ENCODE measurements at regions not wholly inside any gene's neighbourhood (a gene's known extent, or its start where the extent isn't known, plus 50 kb on each side); places are given as distances from the start of the nearest gene placed in this dataset.
"Not testable (repeated sequence)": the region's sequence is repeated elsewhere in the genome, so short reads cannot be mapped to it uniquely, and the experiment has no call there.

DNA sequence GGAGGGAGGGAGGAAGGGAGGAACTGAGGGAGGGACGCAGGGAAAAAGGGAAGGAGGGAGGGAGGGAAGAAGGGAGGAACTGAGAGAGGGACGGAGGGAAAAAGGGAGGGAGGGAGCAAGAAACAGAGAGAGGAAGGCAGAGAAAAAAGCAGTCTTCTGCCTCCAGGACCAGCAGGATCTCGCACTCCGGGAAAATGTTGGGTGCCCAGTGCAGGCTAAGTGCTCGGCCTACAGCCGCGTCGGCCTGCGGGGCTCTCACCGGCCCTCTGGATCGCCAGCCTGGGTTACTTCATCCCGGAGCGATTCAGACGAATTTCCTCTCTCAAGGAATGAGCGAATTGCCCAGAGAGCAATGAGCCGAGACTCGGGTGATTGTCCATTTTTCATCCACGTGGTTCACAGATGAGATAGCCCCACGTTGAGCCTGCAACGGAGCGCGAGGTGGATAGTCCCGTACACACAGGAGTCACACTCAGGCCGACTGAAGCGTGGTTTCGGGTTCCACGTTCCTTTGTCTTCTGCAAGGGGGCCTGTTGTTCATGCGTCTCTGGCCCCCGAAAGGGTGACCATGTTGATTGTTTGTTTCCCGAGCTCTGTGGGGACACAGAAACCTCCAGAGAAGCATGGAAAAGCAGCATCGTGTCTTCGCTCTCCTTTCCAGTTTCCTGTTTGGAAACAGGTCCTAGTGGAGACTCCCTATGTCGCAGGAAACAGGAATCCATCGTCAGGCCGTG, 1937.1 kb upstream of the DEFB115 start:
- DNase-seq (ENCODE audit: low spot score): not testable (repeated sequence)

DNA sequence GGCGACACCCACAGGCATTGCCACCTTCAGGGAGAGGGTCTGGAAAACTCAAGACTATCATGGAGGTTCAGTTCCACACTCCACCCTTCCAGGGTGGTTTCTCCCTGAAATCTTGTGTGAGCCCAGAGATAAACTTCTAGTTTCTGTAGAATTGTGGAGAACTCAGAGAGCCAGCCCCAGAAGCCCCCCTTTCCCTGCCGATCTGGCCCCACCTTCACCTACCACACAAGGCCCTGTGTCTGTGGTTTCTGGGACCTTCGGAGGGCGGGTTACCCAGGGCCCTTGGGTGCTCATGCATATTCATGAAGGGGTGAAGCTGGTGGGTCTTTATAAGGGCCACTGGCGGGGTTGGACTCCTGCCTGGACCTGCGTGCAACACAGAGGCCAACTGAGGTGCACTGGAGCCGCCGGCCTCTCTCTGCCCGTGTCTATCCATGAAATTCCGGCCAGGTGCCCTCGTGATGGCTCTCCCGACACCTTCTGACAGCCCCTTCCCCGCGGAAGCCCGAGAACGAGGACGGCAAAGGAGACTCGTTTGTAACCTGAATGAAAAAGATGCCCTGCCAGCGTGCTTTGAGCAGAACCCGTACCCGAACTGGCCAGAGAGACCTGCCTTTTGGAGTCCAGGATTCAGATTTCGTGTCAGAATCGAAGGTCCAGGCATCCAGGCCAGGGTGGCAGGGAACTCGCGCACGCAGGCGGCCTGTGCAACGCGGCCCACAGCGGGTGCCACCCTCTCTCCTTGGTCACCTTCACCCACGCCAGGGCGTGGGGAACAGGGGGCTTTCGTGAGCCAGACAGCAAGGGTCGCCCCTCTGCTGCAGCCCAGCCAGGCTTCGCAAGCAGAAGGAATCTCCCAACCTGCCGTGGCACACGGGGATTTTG, 1933.6 kb upstream of the DEFB115 start:
- not testable (repeated sequence) for DNase-seq (ENCODE audit: low spot score)

DNA sequence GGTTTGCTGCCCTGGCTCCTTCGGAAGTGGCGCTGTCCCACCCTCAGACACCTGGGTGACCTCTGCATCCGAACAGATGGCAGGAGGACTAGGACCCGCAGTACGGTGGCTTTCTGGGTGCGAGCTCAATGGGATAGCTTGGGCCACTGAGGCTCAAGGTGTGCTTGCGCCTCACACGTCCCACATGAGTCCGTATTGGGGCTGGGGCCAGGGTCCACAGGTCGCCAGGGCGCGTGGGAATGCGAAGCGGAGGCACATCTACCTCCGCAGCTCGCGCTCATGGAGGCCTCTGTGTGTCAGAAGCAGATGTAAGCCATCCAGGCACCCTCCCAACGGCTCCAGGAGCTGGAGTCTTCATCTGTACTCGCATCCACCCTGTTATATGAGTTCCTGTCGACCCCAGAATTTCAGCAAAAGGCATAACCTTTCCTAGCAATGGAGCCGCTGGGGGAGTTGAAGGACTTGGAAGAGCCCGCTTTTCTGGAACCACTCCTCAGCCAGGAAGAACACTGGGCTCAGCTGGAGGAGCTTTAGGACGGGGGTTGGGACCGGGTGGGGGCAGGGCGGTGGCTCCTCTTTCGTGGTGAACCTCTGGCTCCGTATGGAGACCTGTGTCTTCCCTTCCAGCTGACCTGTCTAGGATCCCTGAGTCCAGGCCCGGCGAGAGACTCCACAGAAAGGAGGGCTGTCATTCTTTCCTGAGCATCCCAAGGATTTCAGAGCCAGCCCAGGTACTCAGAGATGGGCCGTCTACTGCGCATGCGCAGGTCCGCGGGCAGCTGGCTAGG, 1932.8 kb upstream of the DEFB115 start:
- DNase-seq (ENCODE audit: low spot score): not testable (repeated sequence)

DNA sequence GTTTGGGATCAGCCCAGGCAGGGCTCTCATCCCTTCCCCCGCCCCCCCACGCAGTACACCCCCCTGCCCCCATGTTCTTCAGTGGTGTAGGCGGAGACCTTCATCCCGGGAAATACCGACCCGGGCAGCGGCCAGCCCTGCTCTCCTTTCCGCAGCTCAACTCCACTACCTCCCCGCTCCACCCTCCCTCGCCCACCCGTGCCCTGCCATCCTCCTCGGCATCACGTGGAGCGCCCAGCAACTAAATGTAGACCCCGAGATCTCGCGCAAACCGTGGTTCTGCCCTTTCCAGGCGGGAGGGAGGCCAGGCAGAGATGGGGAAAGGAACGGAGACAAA, 1932.2 kb upstream of the DEFB115 start:
- DNase-seq (ENCODE audit: low spot score): no peak

DNA sequence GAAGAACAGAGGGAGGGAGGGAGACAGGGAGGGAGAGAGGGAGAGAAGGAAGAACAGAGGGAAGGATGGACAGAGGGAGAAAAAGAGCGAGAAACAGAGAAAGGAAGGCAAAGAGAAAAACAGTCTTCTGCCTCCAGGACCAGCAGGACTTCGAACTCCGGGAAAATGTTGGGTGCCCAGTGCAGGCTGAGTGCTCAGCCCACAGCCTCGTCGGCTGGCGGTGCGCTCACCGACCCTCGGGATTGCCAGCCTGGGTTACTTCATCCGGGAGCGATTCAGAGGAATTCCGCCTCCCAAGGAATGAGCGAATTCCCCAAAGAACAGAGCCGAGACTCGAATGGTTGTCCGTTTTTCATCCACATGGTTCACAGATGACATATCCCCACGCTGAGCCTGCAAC, 1931.7 kb upstream of the DEFB115 start:
- not testable (repeated sequence) for DNase-seq (ENCODE audit: low spot score)

DNA sequence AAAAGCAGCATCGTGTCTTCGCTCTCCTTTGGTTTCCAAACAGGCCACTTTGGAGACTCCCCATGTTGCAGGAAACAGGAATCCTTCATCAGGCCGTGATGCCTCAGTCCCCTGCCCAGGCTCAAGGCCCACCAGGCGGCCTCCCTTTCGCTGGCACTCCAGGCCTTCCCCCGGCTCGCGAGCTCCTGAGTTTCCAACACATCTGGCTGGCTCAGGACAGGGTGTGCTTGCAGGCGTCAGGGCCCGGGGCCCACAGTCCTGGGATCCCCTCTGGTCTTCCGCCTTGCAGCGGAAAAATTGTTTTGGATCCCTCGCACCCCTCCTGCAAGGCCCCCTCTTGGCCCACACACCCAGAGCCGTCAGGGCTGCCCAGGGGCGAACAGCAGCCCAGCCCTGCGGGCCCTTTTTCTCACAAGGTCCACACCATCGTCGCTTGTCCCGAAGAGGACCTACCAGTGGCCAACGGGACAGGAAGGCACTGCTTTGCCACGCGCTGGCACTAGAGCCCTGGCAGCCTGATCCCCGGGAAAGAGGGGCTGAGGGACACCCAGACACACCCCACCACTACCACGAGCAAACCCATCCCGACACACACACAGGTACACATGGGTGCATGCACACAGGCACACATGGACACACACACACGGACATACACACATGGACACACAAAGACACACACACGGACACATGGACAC, 1930.9 kb upstream of the DEFB115 start:
- no peak for DNase-seq (ENCODE audit: low spot score)

DNA sequence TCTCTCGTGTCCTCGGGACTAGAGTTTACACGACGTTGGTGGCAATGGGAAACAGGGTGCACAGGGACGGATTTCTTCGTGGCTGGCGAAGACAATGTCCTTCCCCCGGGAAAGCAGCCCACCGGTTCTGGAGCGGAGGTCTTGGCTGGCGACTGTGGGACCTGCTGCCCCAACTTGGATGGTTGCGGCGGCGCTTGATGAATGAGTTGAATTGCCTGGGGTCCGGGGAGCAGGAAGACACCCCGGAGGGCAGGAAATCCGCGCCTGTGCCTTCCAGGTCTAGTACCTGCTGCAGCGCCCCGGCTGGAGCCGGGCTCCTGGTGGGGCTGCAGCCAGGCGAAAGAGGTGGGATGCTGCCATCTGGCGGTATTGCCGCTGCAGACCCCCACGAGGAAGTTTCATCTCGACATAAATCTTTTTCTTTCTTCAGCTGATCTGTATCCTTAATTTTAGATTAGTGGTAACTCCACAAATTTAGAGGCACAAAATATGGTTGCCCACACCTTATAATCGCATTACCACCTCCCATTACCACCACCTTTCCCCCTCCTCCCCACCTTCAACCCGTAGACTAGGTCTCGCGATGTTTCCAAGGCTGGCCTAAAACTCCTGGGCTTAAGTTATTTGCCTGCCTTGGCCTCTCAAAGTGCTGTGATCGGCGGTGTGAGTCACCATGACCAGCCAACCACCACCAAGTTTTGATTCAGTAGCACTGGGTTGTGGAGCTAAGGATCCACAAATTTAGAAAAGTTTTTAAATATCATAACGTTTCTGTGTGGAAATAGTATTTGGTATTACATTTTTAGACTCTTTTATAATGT, 1929.7 kb upstream of the DEFB115 start:
- DNase-seq (ENCODE audit: low spot score): not testable (repeated sequence)

DNA sequence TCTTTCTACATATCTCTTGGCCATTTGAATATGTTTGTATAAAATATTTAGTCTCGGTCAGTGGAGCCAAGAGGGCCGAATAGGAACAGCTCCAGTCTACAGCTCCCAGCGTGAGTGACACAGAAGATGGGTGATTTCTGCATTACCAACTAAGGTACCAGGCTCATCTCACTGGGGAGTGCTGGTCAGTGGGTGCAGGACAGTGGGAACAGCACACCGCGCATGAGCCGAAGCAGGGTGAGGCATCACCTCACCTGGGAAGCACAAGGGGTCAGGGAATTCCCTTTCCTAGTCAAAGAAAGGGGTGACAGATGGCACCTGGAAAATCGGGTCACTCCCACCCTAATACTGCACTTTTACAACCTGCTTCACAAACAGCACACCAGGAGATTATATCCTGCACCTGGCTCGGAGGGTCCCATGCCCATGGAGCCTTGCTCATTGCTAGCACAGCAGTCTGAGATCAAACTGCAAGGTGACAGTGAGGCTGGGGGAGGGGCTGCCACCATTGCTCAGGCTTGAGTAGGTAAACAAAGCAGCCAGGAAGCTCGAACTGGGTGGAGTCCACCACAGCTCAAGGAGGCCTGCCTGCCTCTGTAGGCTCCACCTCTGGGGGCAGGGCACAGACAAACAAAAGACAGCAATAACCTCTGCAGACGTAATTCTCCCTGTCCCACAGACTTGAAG, 1926.9 kb upstream of the DEFB115 start:
- DNase-seq (ENCODE audit: low spot score): not testable (repeated sequence)

DNA sequence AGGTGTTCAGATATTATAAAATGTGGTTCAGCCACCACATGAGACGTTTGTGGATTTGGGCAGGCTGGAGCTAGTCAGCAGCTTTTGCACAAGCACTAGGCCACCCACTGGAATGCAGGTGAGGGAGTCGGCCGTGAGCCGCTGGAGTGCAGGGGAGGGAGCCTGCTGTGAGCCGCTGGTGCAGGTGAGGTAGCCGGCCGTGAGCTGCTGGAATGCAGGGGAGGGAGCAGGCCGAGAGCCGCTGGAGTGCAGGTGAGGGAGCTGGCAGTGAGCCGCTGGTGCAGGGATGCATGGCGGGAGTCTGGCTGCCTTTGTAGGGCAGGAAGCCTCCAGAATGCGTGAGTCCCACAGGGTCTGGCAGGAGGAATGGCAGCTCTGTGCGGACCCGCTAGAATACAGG, 1907.6 kb upstream of the DEFB115 start:
- no peak for DNase-seq (ENCODE audit: low spot score)

DNA sequence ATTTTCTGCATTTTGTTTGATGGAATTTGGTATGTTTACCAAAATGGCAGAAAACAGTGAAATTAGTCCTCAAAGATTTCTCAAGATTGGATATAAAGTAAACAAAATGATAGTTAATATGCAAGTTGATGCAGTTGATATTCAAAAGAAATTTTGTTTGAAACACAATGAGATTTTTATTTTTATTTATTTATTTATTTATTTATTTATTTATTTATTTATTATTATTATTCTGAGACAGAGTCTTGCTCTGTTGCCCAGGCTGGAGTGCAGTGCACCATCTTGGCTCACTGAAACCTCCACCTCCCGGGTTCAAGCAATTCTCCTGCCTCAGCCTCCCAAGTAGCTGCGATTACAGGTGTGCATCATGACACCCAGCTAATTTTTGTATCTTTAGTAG, 1881.5 kb upstream of the DEFB115 start:
- not testable (repeated sequence) for DNase-seq (ENCODE audit: low spot score)

DNA sequence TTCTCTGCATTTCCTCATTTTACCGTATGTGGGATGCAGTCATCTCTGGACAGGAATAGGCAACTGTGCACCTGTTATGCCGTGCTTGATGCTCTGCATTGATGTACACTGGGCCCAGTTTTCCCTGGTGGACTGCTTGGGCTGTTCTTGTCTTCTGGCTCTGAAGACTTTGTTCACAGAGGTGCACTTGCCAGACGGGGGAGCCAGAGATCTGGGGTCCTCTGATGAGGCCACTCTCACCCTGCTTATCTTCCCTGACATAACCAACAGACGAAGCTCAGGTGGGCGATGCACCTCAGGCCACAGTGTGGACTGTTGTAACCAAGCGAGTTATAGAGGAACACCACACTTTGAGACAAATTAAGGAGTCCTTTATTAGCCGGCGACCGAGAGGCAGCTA, 1864.6 kb upstream of the DEFB115 start:
- DNase-seq (ENCODE audit: low spot score): not testable (repeated sequence)

DNA sequence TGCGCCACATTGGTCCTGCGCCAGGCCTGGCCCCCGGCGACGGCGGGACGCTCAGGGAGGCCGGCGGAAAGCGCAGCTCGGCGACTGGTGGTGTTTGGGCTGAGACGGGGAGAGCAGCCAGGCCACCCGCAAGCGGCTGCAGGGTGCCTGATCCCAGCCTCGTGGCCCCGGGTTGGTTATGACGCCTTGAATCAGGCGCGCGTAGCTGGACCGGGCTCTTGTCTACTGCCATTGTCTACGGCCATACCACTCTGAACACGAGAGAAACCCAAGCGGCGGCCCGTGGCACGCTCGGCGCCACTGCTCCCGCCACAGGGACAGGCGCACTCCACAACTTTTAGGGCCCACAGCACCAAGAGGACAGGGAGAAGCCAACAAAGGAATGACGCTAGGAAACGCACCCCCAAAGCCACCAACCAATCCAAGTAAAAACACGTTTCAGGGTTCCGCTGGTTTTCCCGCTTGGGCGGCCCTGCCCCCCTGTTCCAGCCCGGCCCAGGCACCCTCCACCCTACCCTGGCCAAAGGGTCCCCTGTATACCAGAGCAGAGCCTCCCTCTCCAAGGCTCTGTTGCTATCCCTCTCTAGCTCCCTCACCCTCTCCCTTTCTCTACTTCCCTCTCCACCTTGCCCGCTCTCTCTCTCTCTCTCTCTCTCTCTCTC, 1849.3 kb upstream of the DEFB115 start:
- DNase-seq (ENCODE audit: low spot score): peak; percentile 5

DNA sequence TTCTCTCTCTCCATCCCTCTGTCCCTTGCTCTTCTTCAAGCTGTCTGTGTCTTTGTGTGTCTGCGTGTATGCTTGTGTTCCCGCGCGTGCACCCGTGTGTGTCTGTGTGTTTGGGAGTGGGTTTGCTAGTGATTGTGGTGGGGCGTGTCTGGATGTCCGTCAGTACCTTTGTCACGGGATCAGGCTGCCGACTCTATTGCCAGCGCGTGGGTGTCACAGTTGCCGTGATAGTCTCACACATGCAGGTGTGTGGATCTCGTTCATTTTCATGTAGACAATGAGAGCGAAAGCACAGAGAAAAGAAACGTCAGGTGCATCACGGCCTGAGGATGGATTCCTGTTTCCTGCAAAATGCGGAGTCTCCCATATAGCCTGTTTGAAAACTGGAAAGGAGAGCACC, 1848.8 kb upstream of the DEFB115 start:
- not testable (repeated sequence) for DNase-seq (ENCODE audit: low spot score)

DNA sequence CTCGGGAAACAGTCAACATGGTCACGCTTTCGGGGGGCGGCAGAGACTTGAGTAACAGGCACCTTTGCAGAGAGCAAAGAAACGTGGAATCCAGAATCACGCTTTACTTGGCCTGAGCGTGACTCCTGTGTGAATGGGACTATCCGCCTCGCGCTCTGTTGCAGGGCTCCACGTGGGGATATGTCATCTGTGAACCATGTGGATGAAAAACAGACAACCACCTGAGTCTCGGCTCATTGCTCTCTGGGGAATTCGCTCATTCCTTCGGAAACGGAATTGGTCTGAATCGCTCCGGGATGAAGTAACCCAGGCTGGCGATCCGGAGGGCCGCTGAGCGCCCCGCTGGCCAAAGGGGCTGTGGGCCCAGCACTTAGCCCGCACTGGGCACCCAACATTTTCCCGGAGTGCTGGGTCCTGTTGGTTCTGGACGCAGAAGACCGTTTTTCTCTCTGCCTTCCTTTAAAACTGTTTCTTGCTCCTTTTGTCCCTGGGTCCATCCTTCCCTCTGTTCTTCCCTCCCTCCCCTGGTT, 1848.2 kb upstream of the DEFB115 start:
- not testable (repeated sequence) for DNase-seq (ENCODE audit: low spot score)

DNA sequence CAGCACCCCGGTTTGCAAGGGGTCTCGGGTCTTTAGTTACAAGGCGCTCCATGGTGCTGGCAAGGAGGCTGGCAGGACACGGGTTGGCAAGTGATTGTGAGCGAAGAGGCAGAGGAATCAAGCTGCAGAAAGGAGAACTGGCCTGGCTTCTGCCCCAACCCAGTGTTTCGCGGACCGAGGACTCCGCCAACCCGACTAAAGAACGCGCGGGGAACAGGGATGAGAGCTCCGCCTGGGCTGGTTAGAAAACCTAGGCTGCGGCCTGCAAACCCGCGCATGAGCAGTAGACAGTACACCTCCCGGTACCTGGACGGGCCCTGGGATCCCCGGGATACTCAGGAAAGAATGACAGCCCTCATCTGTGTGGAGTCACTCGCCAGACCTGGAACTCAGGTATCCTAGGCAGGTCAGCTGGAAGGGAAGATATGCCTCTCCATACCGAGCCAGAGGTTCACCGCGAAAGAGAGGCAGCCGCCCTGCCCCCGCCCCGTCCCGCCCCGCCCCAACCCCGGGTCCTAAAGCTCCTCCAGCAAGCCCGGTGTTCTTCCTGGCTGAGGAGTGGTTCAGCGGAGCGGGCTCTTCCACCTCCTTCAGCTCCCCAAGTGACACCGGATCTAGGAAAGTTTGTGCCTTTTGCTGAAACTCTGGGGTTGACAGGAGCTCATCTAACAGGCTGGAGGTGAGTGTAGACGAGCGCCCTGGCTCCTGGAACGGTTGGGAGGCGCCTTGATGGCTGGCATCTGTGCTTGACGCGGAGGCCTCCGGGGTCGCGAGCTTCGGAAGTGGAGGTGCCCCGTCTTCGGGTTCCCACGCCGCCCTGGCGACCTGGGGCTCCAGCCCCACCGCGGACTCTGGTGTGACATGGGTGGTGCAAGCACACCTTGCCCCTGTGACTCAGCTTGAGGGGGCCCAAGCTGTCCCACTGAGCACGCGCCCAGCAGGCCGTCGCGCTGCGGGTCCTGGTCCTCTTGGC, 1847.3 kb upstream of the DEFB115 start:
- no peak for DNase-seq (ENCODE audit: low spot score)

DNA sequence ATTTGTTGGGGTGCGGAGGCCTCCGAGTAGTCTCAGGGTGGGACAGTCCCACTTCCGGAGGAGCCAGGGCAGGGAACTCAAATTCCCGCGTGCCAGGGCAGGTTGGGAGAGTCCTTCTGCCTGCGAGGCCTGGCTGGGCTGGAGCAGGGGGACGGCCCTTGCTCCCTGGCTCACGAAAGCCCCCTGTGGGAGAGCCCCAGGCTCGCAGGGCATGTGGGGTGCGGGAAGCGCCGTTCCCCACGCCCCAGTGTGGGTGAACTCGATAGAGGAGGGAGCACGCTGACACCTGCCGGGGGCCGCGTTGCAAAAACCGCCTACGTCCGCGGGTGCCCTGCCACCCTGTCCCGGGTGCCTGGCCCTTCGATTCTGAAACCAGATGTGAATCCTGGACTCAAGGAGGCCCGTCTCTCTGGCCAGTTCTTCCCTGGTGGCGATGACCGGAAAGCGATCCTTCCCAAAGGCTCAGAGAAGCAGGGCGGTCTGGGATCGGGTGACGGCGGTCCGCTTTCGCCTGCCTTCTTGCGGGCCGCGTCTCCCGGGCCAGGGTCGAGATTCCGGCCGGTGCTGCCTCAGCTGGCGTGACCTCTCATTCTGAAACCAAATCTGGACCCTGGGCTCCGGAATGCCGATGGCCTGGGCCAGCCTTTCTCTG, 1846.5 kb upstream of the DEFB115 start:
- no peak for DNase-seq (ENCODE audit: low spot score)

DNA sequence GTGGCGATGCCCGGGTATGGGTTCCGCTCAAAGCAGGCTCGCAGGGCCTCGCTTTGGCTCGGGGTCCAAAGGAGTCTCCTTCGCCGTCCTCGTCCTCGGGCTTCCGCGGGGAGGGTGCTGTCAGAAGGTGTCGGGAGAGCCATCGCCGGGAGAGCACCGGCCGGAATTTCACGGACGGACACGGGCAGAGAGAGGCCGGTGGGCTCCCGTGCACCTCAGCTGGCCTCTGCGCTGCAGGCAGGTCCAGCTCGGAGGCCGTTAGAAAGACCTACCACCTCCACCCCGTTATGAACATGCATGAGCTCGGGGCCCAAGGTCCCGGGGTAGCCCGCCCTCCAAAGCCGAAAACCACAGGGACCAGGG, 1846.0 kb upstream of the DEFB115 start:
- not testable (repeated sequence) for DNase-seq (ENCODE audit: low spot score)

DNA sequence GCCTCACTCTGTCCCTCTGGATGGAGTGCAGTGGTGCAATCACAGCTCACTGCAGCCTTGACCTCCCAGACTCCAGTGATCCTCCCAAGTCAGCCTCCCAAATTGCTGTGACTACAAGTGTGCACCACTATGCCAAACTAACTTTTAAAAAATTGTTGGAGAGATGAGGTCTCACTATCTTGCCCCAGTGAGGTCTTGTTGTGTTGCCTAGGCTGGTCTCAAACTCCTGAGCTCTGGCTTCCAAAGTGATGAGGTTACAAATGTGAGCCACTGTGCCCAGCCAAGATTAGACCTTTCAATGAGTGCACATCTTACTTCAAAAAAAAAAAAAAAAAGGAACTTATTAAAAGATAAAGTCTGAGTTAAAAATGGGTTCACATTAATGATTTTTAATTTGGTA, 1838.1 kb upstream of the DEFB115 start:
- DNase-seq (ENCODE audit: low spot score): no peak

All from germinal center (tissue), 1 donor.